Neural cell (in vitro differentiated cells): ENCODE measurements at regions not wholly inside any gene's neighbourhood (a gene's known extent, or its start where the extent isn't known, plus 50 kb on each side); places are given as distances from the start of the nearest gene placed in this dataset.

Experiments used
- H2AFZ ChIP-seq: fragments of 200-600, 300-800 bp; sonication (generic), shearing (Covaris generic); 2 replicates; pipeline ENCODE4 v1.6.0; 2014; ENCODE audit warnings: low read depth, mild to moderate bottlenecking, antibody characterized with exemption, low read length, moderate library complexity
- H3F3A ChIP-seq: fragments of 200-600 bp; shearing (Covaris generic); 2 replicates; pipeline ENCODE4 v1.6.1; 2016; ENCODE audit warnings: mild to moderate bottlenecking, moderate library complexity, mixed read lengths, antibody characterized with exemption, low read length; ENCODE audit not compliant: insufficient read depth, poor library complexity, severe bottlenecking
- H3K27ac ChIP-seq: fragments of 200-600, 300-800 bp; sonication (generic), shearing (Covaris generic); 2 replicates; pipeline ENCODE4 v1.5.1; 2014; ENCODE audit warnings: mild to moderate bottlenecking, low read length, moderate library complexity
- H3K27me3 ChIP-seq: fragments of 300-800, 200-600 bp; sonication (generic), shearing (Covaris generic); 2 replicates; pipeline ENCODE4 v1.6.0; 2014; ENCODE audit warnings: mild to moderate bottlenecking, low read depth, low read length, moderate library complexity; ENCODE audit not compliant: insufficient read depth
- H3K36me3 ChIP-seq: fragments of 300-800, 200-600 bp; sonication (generic), shearing (Covaris generic); 2 replicates; pipeline ENCODE4 v1.5.1; 2014; ENCODE audit warnings: mild to moderate bottlenecking, antibody characterized with exemption, low read length, moderate library complexity; ENCODE audit not compliant: insufficient read depth
- H3K4me2 ChIP-seq: fragments of 300-800, 200-600 bp; sonication (generic), shearing (Covaris generic); 2 replicates; pipeline ENCODE4 v1.6.0; 2014; ENCODE audit warnings: mild to moderate bottlenecking, low read length
- H3K4me3 ChIP-seq: fragments of 300-800, 200-600 bp; sonication (generic), shearing (Covaris generic); 2 replicates; pipeline ENCODE4 v1.5.1; 2014; ENCODE audit warnings: mild to moderate bottlenecking, low read length, moderate library complexity
- H3K79me2 ChIP-seq: fragments of 200-600 bp; shearing (Covaris generic); replicated peaks from 2 replicates; pipeline ENCODE4 v1.6.0; 2014; ENCODE audit warnings: mild to moderate bottlenecking, low read length, moderate library complexity; ENCODE audit not compliant: insufficient read depth
- H3K9ac ChIP-seq: fragments of 300-800, 200-600 bp; sonication (generic), shearing (Covaris generic); 2 replicates; pipeline ENCODE4 v1.6.1; 2016; ENCODE audit warnings: mild to moderate bottlenecking, low read length, mixed read lengths
- H3K9me2 ChIP-seq: fragments of 200-600 bp; shearing (Covaris generic); 2 replicates; pipeline ENCODE4 v1.6.1; 2016; ENCODE audit warnings: mild to moderate bottlenecking, low read length, mixed read lengths; ENCODE audit not compliant: insufficient read depth
- H3K9me3 ChIP-seq: fragments of 200-600, 300-800 bp; sonication (generic), shearing (Covaris generic); 2 replicates; pipeline ENCODE4 v1.6.1; 2016; ENCODE audit warnings: mild to moderate bottlenecking, mixed run types, low read length, moderate library complexity, mixed read lengths
- H4K20me1 ChIP-seq: fragments of 200-600 bp; shearing (Covaris generic); 2 replicates; pipeline ENCODE4 v1.6.1; 2016; ENCODE audit warnings: mild to moderate bottlenecking, mixed run types; ENCODE audit not compliant: insufficient read depth
- CTCF ChIP-seq: fragments of 450-650 bp; IDR thresholded peaks from 2 replicates; pipeline ENCODE4 v1.5.1; 2014; ENCODE audit warnings: antibody characterized with exemption, mild to moderate bottlenecking, moderate library complexity; ENCODE audit not compliant: poor library complexity, severe bottlenecking
- EP300 ChIP-seq: fragments of 450-650 bp; conservative IDR thresholded peaks from 2 replicates; pipeline ENCODE4 v1.6.1; 2014; ENCODE audit warnings: antibody characterized with exemption, mild to moderate bottlenecking, moderate library complexity; ENCODE audit not compliant: poor library complexity, severe bottlenecking
- EZH2 ChIP-seq: fragments of 200-600, 300-800 bp; shearing (Covaris generic), sonication (generic); IDR thresholded peaks from 2 replicates; pipeline ENCODE4 v1.6.1; 2014; ENCODE audit warnings: antibody characterized with exemption, low read length, borderline replicate concordance, mild to moderate bottlenecking; ENCODE audit not compliant: insufficient read depth, poor library complexity, severe bottlenecking
- MXI1 ChIP-seq: fragments of 450-650 bp; conservative IDR thresholded peaks from 2 replicates; pipeline ENCODE4 v1.6.1; 2014; ENCODE audit warnings: antibody characterized with exemption, mild to moderate bottlenecking; ENCODE audit not compliant: poor library complexity, severe bottlenecking
- POLR2AphosphoS5 ChIP-seq: IDR thresholded peaks from 2 replicates; pipeline ENCODE4 v1.6.1; 2012
- RAD21 ChIP-seq: fragments of 450-650 bp; conservative IDR thresholded peaks from 2 replicates; pipeline ENCODE4 v1.6.1; 2014; ENCODE audit warnings: antibody characterized with exemption, mild to moderate bottlenecking, moderate library complexity
- REST ChIP-seq: IDR thresholded peaks from 2 replicates; pipeline ENCODE4 v1.6.1; 2012; ENCODE audit warnings: borderline replicate concordance
- SMC3 ChIP-seq: fragments of 450-650 bp; conservative IDR thresholded peaks from 2 replicates; pipeline ENCODE4 v1.6.1; 2014; ENCODE audit warnings: antibody characterized with exemption, mild to moderate bottlenecking, moderate library complexity; ENCODE audit not compliant: poor library complexity
- TAF1 ChIP-seq: IDR thresholded peaks from 2 replicates; pipeline ENCODE4 v1.6.1; 2012; ENCODE audit warnings: low read depth

- no peaks in the 10 kb centered on the region for H3F3A ChIP-seq
- H3K4me3 ChIP-seq, result no peak overlapping the region
- TF ChIP-seq EZH2, result no peak
- TF ChIP-seq TAF1, result no peak
- TF ChIP-seq POLR2AphosphoS5, result no peak
- TF ChIP-seq RAD21, result no peak
- TF ChIP-seq SMC3, result no peak
- TF ChIP-seq REST, result no peak
- no peak for TF ChIP-seq CTCF
- no peak for TF ChIP-seq EP300
- TF ChIP-seq MXI1, result no peak
These were observed 340.7 kb downstream of the DHX15 start for GRCh38 chr4:24243641-24244040.

GRCh38 chr4:24241511-24241910 is 342.8 kb downstream of the DHX15 start:
- no peaks in the 10 kb centered on the region for H4K20me1 ChIP-seq
- no peaks in the 10 kb centered on the region for H3K27me3 ChIP-seq
- H3K4me2 ChIP-seq, result no peak overlapping the region
- H2AFZ ChIP-seq, result no peak overlapping the region
- H3K4me3 ChIP-seq, result no peak overlapping the region
- H3K9ac ChIP-seq, result no peak overlapping the region
- H3K79me2 ChIP-seq, result no peaks in the 10 kb centered on the region
- TF ChIP-seq POLR2AphosphoS5 (no peak), SMC3 (no peak), RAD21 (no peak)
- H3K36me3 ChIP-seq, result no peaks in the 10 kb centered on the region
- no peaks in the 10 kb centered on the region for H3F3A ChIP-seq
- H3K9me3 ChIP-seq, result no peaks in the 10 kb centered on the region
- no peaks in the 10 kb centered on the region for H3K9me2 ChIP-seq
- no peak overlapping the region for H3K27ac ChIP-seq

More at GRCh38 chr4:24243641-24244040, 340.7 kb downstream of the DHX15 start:
- Histone ChIP-seq H3K9me2 (no peaks in the 10 kb centered on the region), H3K27ac (no peak overlapping the region), H3K36me3 (no peaks in the 10 kb centered on the region), H2AFZ (no peak overlapping the region), H3K27me3 (no peaks in the 10 kb centered on the region), H3K79me2 (no peaks in the 10 kb centered on the region), H3K4me2 (no peak overlapping the region), H4K20me1 (no peaks in the 10 kb centered on the region), H3K9ac (no peak overlapping the region), H3K9me3 (no peaks in the 10 kb centered on the region)

- Histone ChIP-seq H2AFZ (no peak overlapping the region), H3K4me2 (no peak overlapping the region), H3K9me3 (no peaks in the 10 kb centered on the region), H3K9ac (no peak overlapping the region), H3K79me2 (no peaks in the 10 kb centered on the region), H3F3A (no peaks in the 10 kb centered on the region), H4K20me1 (no peaks in the 10 kb centered on the region), H3K27me3 (no peaks in the 10 kb centered on the region), H3K4me3 (no peak overlapping the region), H3K27ac (no peak overlapping the region), H3K9me2 (no peaks in the 10 kb centered on the region), H3K36me3 (no peaks in the 10 kb centered on the region)
- TF ChIP-seq TAF1 (no peak), POLR2AphosphoS5 (no peak), REST (no peak), EZH2 (no peak)
These were observed 343.7 kb downstream of the DHX15 start for GRCh38 chr4:24240655-24241054.
